ENCODE measurements at regions not wholly inside any gene's neighbourhood (a gene's known extent, or its start where the extent isn't known, plus 50 kb on each side); places are given as distances from the start of the nearest gene placed in this dataset.

- no peak for ATAC-seq (ENCODE audit: low read depth)
- no peaks in the 10 kb centered on the region for H3K9me3 ChIP-seq (ENCODE audit: severe bottlenecking)
- no peak for TF ChIP-seq CTCF (IDR thresholded peaks at IDR 0.05; ENCODE audit: poor library complexity, severe bottlenecking)
- no peaks in the 10 kb centered on the region for H3K36me3 ChIP-seq (ENCODE audit: low read depth)
- H3K4me1 ChIP-seq (ENCODE audit: insufficient read depth, poor library complexity, severe bottlenecking) = no peaks in the 10 kb centered on the region
- H3K4me3 ChIP-seq (ENCODE audit: severe bottlenecking) = no peak overlapping the region
- no peak overlapping the region for H3K27ac ChIP-seq (ENCODE audit: poor library complexity, severe bottlenecking)
- H3K27me3 ChIP-seq (ENCODE audit: insufficient read depth, poor library complexity, severe bottlenecking) = no peaks in the 10 kb centered on the region
- no peak for DNase-seq (ENCODE audit: low spot score)
Observed at GRCh38 chrX:51407520-51408409, 75.1 kb downstream of the NUDT10 start.

GRCh38 chrX:51406688-51407519, 74.3 kb downstream of the NUDT10 start:
- Histone ChIP-seq H3K27ac (ENCODE audit: poor library complexity, severe bottlenecking) (no peak overlapping the region), H3K36me3 (ENCODE audit: low read depth) (no peaks in the 10 kb centered on the region), H3K9me3 (ENCODE audit: severe bottlenecking) (no peaks in the 10 kb centered on the region), H3K27me3 (ENCODE audit: insufficient read depth, poor library complexity, severe bottlenecking) (no peaks in the 10 kb centered on the region), H3K4me1 (ENCODE audit: insufficient read depth, poor library complexity, severe bottlenecking) (no peaks in the 10 kb centered on the region), H3K4me3 (ENCODE audit: severe bottlenecking) (no peak overlapping the region)
- no peak for TF ChIP-seq CTCF (IDR thresholded peaks at IDR 0.05; ENCODE audit: poor library complexity, severe bottlenecking)
- DNase-seq (ENCODE audit: low spot score) (no peak), ATAC-seq (ENCODE audit: low read depth) (no peak)

DNA sequence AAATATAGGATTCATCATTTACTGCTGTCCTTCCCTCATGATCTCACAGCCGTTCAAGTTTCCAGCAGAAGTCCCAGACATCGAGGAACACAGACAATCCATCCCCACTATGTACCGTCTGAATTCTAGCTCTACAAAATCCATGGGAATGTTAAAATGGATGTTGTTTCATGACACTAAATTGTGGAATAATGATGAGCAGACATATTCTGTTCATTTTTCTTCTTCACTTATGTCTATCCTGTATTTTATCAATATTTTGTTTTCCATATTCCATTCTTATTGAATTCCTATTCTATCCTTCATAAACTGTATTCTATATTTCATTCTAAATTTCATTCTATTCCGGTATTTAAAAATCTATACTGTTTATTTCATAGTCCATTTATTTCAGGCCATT, 71.8 kb downstream of the NUDT10 start:
- no peak for TF ChIP-seq CTCF (IDR thresholded peaks at IDR 0.05; ENCODE audit: poor library complexity, severe bottlenecking)
- Histone ChIP-seq H3K4me3 (ENCODE audit: severe bottlenecking) (no peak overlapping the region), H3K4me1 (ENCODE audit: insufficient read depth, poor library complexity, severe bottlenecking) (no peaks in the 10 kb centered on the region), H3K27ac (ENCODE audit: poor library complexity, severe bottlenecking) (no peak overlapping the region), H3K36me3 (ENCODE audit: low read depth) (no peaks in the 10 kb centered on the region), H3K9me3 (ENCODE audit: severe bottlenecking) (no peaks in the 10 kb centered on the region), H3K27me3 (ENCODE audit: insufficient read depth, poor library complexity, severe bottlenecking) (no peaks in the 10 kb centered on the region)
- no peak for DNase-seq (ENCODE audit: low spot score)
- ATAC-seq (ENCODE audit: low read depth) = no peak

DNA sequence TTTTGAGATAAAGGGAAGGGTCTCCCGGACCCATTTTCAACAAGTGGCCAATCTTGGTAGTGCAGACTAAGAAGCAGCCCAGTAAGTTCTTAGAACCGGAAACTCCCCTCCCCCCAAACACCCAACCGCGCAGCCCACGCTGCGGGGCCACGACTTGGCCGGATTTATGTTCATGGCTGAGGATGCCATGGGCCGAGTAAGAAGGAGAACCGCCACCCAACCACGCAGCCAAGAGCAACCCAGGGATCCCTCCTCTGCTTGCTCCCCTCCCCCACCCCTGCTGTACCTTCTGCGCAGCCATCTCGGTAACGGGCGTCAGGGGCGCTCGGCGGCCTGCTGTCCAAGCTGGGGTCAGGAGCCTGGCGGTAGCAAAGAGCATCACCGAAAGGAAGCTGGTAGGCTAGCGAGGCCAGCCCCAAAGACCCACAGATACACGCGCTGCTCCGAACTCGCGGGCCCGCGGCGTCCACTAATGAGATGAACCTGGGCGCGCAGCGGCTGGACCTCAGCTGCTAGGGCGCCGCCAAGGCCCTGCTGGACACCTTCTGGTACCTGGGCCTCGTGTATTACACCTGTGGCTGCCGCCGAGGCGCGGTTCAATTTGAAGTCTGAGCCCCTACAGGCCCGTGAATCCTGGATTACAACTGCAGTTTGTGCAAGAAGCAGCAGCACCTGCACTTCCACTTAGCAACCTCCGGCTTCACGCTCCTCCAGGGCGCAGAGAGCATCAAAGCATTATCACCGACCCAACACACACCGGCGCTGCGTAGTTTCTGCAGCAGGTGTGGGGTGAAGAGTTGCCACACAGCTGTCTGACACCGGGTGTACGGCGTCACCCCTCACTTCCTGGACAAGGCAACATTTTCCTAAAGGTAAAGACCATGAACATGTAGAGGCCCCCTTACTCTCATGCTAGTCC, 63.4 kb downstream of the NUDT10 start:
- H3K9me3 ChIP-seq (ENCODE audit: severe bottlenecking) = no peaks in the 10 kb centered on the region
- no peak overlapping the region for H3K27ac ChIP-seq (ENCODE audit: poor library complexity, severe bottlenecking)
- H3K4me3 ChIP-seq (ENCODE audit: severe bottlenecking) = no peak overlapping the region
- no peaks in the 10 kb centered on the region for H3K36me3 ChIP-seq (ENCODE audit: low read depth)
- no peaks in the 10 kb centered on the region for H3K4me1 ChIP-seq (ENCODE audit: insufficient read depth, poor library complexity, severe bottlenecking)
- ATAC-seq (ENCODE audit: low read depth) (no peak; the same call in 2 of the 3 replicates), DNase-seq (ENCODE audit: low spot score) (no peak)
- no peak for TF ChIP-seq CTCF (IDR thresholded peaks at IDR 0.05; ENCODE audit: poor library complexity, severe bottlenecking)
- H3K27me3 ChIP-seq (ENCODE audit: insufficient read depth, poor library complexity, severe bottlenecking) = no peaks in the 10 kb centered on the region
